Small intestine (tissue), 7 donors: ENCODE measurements at regions not wholly inside any gene's neighbourhood (a gene's known extent, or its start where the extent isn't known, plus 50 kb on each side); places are given as distances from the start of the nearest gene placed in this dataset.

ENCODE experiments used
- DNase-seq, 2 donors: peaks; one replicate each; pipeline versions ENCODE4 v3.0.0 to v3.0.0-alpha.2; 2013
- FAIRE-seq: peaks from 2 replicates; lab custom pipeline; 2012; peaks lifted over from hg19 to GRCh38; lab: Jason Lieb, UNC
- H3K27ac ChIP-seq, 3 donors: one replicate each; pipeline ENCODE4 v1.5.1; 2013; ENCODE audit warnings: low read length in 2 of 3, mild to moderate bottlenecking in 2 of 3, control low read depth in 1 of 3, inconsistent platforms in 1 of 3, low read depth in 1 of 3, moderate library complexity in 1 of 3
- H3K27me3 ChIP-seq, 3 donors: one replicate each; pipeline ENCODE4 v1.6.1; 2013; ENCODE audit warnings: low read length in 3 of 3, inconsistent platforms in 1 of 3; ENCODE audit not compliant: control insufficient read depth in 3 of 3, insufficient read depth in 3 of 3
- H3K36me3 ChIP-seq, 3 donors: one replicate each; pipeline ENCODE4 v1.6.1; 2013; ENCODE audit warnings: low read length in 3 of 3, inconsistent platforms in 1 of 3, low read depth in 1 of 3, mild to moderate bottlenecking in 1 of 3, moderate library complexity in 1 of 3; ENCODE audit not compliant: control insufficient read depth in 3 of 3, insufficient read depth in 2 of 3
- H3K4me1 ChIP-seq, 3 donors: one replicate each; pipeline ENCODE4 v1.6.1; 2013; ENCODE audit warnings: low read length in 2 of 3, inconsistent platforms in 1 of 3, low read depth in 1 of 3, mild to moderate bottlenecking in 1 of 3, moderate library complexity in 1 of 3; ENCODE audit not compliant: control insufficient read depth in 3 of 3, insufficient read depth in 2 of 3
- H3K4me3 ChIP-seq, 3 donors: one replicate each; pipeline ENCODE4 v1.5.1; 2013; ENCODE audit warnings: low read length in 3 of 3, control low read depth in 1 of 3, inconsistent platforms in 1 of 3, low read depth in 1 of 3, mild to moderate bottlenecking in 1 of 3, moderate library complexity in 1 of 3
- H3K9me3 ChIP-seq, 2 donors: one replicate each; pipeline ENCODE4 v1.6.1; 2013; ENCODE audit warnings: low read depth in 1 of 2, low read length in 1 of 2; ENCODE audit not compliant: control insufficient read depth in 2 of 2, insufficient read depth in 1 of 2
- WGBS, 3 donors: extraction: QIAGEN DNeasy Blood & Tissue Kit; methylation state at CpG; one replicate each; pipeline ENCODE4 v1.1.7; 2013; 5-methylcytosine and 5-hydroxymethylcytosine counted together
- donor health status: healthy with polysubstance abuse.
- donor health status: control.
- donor health status: control.
- donor health status: Bipolar disorder and iron deficiency.
- donor health status: healthy.

- FAIRE-seq (no peak), DNase-seq (no peak)
- no peaks in the 10 kb centered on the region for H3K4me1 ChIP-seq
- H3K36me3 ChIP-seq, result no peaks in the 10 kb centered on the region
- no peak overlapping the region for H3K27ac ChIP-seq
- H3K4me3 ChIP-seq, result no peak overlapping the region
- 35 to 56% (median 37%) methylated on average over 2 of the region's 2 CpGs for WGBS, 3 donors
- peaks cover 2 to 3% (median 2%) of the 10 kb centered on the region in 3 donors for H3K27me3 ChIP-seq
- H3K9me3 ChIP-seq, result no peaks in the 10 kb centered on the region
Observed at GRCh38 chr5:158634714-158635113, 465.0 kb downstream of the EBF1 start.

- Histone ChIP-seq H3K36me3 (no peaks in the 10 kb centered on the region), H3K9me3 (no peaks in the 10 kb centered on the region), H3K4me3 (no peak overlapping the region), H3K27me3 (peaks cover 0 to 3% (median 0%) of the 10 kb centered on the region in 3 donors), H3K27ac (no peak overlapping the region), H3K4me1 (no peaks in the 10 kb centered on the region)
- DNase-seq (no peak), FAIRE-seq (no peak)
- 63 to 83% (median 72%) methylated on average over 6 of the region's 6 CpGs for WGBS, 3 donors
Observed at GRCh38 chr5:158629591-158630312, 470.0 kb downstream of the EBF1 start.

- FAIRE-seq, result no peak
- DNase-seq, result no peak
- H3K4me1 ChIP-seq, result no peaks in the 10 kb centered on the region
- H3K9me3 ChIP-seq, result no peaks in the 10 kb centered on the region
- 69 to 89% (median 85%) methylated on average over 1 of the region's 1 CpG for WGBS, 3 donors
- no peaks in the 10 kb centered on the region for H3K36me3 ChIP-seq
- H3K4me3 ChIP-seq, result no peak overlapping the region
- no peaks in the 10 kb centered on the region for H3K27me3 ChIP-seq
- no peak overlapping the region for H3K27ac ChIP-seq
Observed at GRCh38 chr5:158626718-158627117, 473.0 kb downstream of the EBF1 start.

- WGBS, 3 donors, result 90 to 96% (median 90%) methylated on average over 6 of the region's 6 CpGs
- no peak overlapping the region for H3K4me3 ChIP-seq
- no peaks in the 10 kb centered on the region for H3K9me3 ChIP-seq
- no peaks in the 10 kb centered on the region for H3K27me3 ChIP-seq
- no peak overlapping the region for H3K27ac ChIP-seq
- FAIRE-seq (no peak), DNase-seq (no peak)
- H3K36me3 ChIP-seq, result no peaks in the 10 kb centered on the region
- no peaks in the 10 kb centered on the region for H3K4me1 ChIP-seq
Observed at GRCh38 chr5:158623971-158624370, 475.7 kb downstream of the EBF1 start.

- FAIRE-seq (no peak), DNase-seq (no peak)
- Histone ChIP-seq H3K27me3 (no peaks in the 10 kb centered on the region), H3K4me1 (no peaks in the 10 kb centered on the region), H3K27ac (no peak overlapping the region), H3K36me3 (no peaks in the 10 kb centered on the region), H3K9me3 (no peaks in the 10 kb centered on the region), H3K4me3 (no peak overlapping the region)
- WGBS, 3 donors, result 58 to 71% (median 63%) methylated on average over 2 of the region's 2 CpGs
Observed at GRCh38 chr5:158621391-158621790, 478.3 kb downstream of the EBF1 start.

- H3K36me3 ChIP-seq, result no peaks in the 10 kb centered on the region
- WGBS, 3 donors, result 8 to 31% (median 16%) methylated on average over 3 of the region's 3 CpGs
- FAIRE-seq, result no peak
- no peak overlapping the region for H3K4me3 ChIP-seq
- H3K27ac ChIP-seq, result no peak overlapping the region
- H3K27me3 ChIP-seq, result no peaks in the 10 kb centered on the region
- DNase-seq, result peak in 1 of 2 donors; percentile 21
- H3K9me3 ChIP-seq, result no peaks in the 10 kb centered on the region
- no peaks in the 10 kb centered on the region for H3K4me1 ChIP-seq
Observed at GRCh38 chr5:158619083-158619788, 480.5 kb downstream of the EBF1 start.

- Histone ChIP-seq H3K4me3 (no peak overlapping the region), H3K9me3 (no peaks in the 10 kb centered on the region), H3K36me3 (no peaks in the 10 kb centered on the region), H3K4me1 (no peaks in the 10 kb centered on the region), H3K27ac (no peak overlapping the region), H3K27me3 (no peaks in the 10 kb centered on the region)
- DNase-seq (no peak), FAIRE-seq (no peak)
- WGBS, 3 donors, result 67 to 70% (median 69%) methylated on average over 2 of the region's 2 CpGs
Observed at GRCh38 chr5:158618256-158618655, 481.5 kb downstream of the EBF1 start.

- Histone ChIP-seq H3K27ac (no peak overlapping the region), H3K27me3 (no peaks in the 10 kb centered on the region), H3K36me3 (no peaks in the 10 kb centered on the region), H3K4me1 (no peaks in the 10 kb centered on the region), H3K4me3 (no peak overlapping the region), H3K9me3 (no peaks in the 10 kb centered on the region)
- DNase-seq (no peak), FAIRE-seq (no peak)
Observed at GRCh38 chr5:158616707-158617106, 483.0 kb downstream of the EBF1 start.
